ENCODE measurements at regions not wholly inside any gene's neighbourhood (a gene's known extent, or its start where the extent isn't known, plus 50 kb on each side); places are given as distances from the start of the nearest gene placed in this dataset.

GRCh38 chr11:28537822-28538221 lies 429.6 kb downstream of the METTL15 start:
- no peak for DNase-seq (ENCODE audit: low read depth in 2 of 2)

- no peak for DNase-seq (ENCODE audit: low read depth in 2 of 2)
Observed at GRCh38 chr11:28536504-28537267, 428.5 kb downstream of the METTL15 start.

- DNase-seq (ENCODE audit: low read depth in 2 of 2) = no peak
Observed at GRCh38 chr11:28535677-28536076, 427.5 kb downstream of the METTL15 start.

- DNase-seq (ENCODE audit: low read depth in 2 of 2) = no peak
Observed at GRCh38 chr11:28529540-28530410, 421.6 kb downstream of the METTL15 start.

- DNase-seq (ENCODE audit: low read depth in 2 of 2) = no peak
Observed at GRCh38 chr11:28529046-28529445, 420.9 kb downstream of the METTL15 start.

- DNase-seq (ENCODE audit: low read depth in 2 of 2) = no peak
Observed at GRCh38 chr11:28528217-28528616, 420.0 kb downstream of the METTL15 start.

- no peak for DNase-seq (ENCODE audit: low read depth in 2 of 2)
Observed at GRCh38 chr11:28526406-28526751, 418.2 kb downstream of the METTL15 start.

- no peak for DNase-seq (ENCODE audit: low read depth in 2 of 2)
Observed at GRCh38 chr11:28525636-28526405, 417.6 kb downstream of the METTL15 start.

GRCh38 chr11:28524098-28524497 lies 415.9 kb downstream of the METTL15 start:
- DNase-seq (ENCODE audit: low read depth in 2 of 2) = no peak

- no peak for DNase-seq (ENCODE audit: low read depth in 2 of 2)
Observed at GRCh38 chr11:28521075-28521474, 412.9 kb downstream of the METTL15 start.

- no peak for DNase-seq (ENCODE audit: low read depth in 2 of 2)
Observed at GRCh38 chr11:28520291-28520690, 412.1 kb downstream of the METTL15 start.

- DNase-seq (ENCODE audit: low read depth in 2 of 2) = no peak
Observed at GRCh38 chr11:28518825-28519224, 410.6 kb downstream of the METTL15 start.

- DNase-seq (ENCODE audit: low read depth in 2 of 2) = no peak
Observed at GRCh38 chr11:28517621-28518020, 409.4 kb downstream of the METTL15 start.

- DNase-seq (ENCODE audit: low read depth in 2 of 2) = no peak
Observed at GRCh38 chr11:28514391-28514790, 406.2 kb downstream of the METTL15 start.

- DNase-seq (ENCODE audit: low read depth in 2 of 2) = no peak
Observed at GRCh38 chr11:28512143-28512756, 404.1 kb downstream of the METTL15 start.

GRCh38 chr11:28505232-28505631 lies 397.0 kb downstream of the METTL15 start:
- DNase-seq (ENCODE audit: low read depth in 2 of 2) = no peak

GRCh38 chr11:28504555-28505110 lies 396.4 kb downstream of the METTL15 start:
- DNase-seq (ENCODE audit: low read depth in 2 of 2) = no peak

- no peak for DNase-seq (ENCODE audit: low read depth in 2 of 2)
Observed at GRCh38 chr11:28495333-28495732, 387.1 kb downstream of the METTL15 start.

- no peak for DNase-seq (ENCODE audit: low read depth in 2 of 2)
Observed at GRCh38 chr11:28491431-28491830, 383.2 kb downstream of the METTL15 start.

- DNase-seq (ENCODE audit: low read depth in 2 of 2) = no peak
Observed at GRCh38 chr11:28490773-28491382, 382.7 kb downstream of the METTL15 start.

GRCh38 chr11:28488336-28488735 lies 380.1 kb downstream of the METTL15 start:
- no peak for DNase-seq (ENCODE audit: low read depth in 2 of 2)

All from activated CD4-positive, alpha-beta T cell treated with anti-CD3 and anti-CD28 coated beads for 24 hours (primary cell).